HG02852 (cell line): ENCODE measurements at regions not wholly inside any gene's neighbourhood (a gene's known extent, or its start where the extent isn't known, plus 50 kb on each side); places are given as distances from the start of the nearest gene placed in this dataset.
A peak's percentile ranks its signal among the peaks of the same experiment; 100 is the strongest.
"Not testable (repeated sequence)": the region's sequence is repeated elsewhere in the genome, so short reads cannot be mapped to it uniquely, and the experiment has no call there.

ENCODE experiments used
- ATAC-seq: cut with Tn5 transposase; IDR thresholded peaks from one replicate; pipeline ENCODE4 v1.9.1; 2021; ENCODE audit warnings: mild to moderate bottlenecking, moderate library complexity; ENCODE audit not compliant: unreplicated experiment

- ATAC-seq = not testable (repeated sequence)
Observed at GRCh38 chr10:47646686-47647273, 116.6 kb downstream of the SYT15B start.

GRCh38 chr10:47626975-47627374 lies 103.5 kb upstream of the AGAP9 start:
- not testable (repeated sequence) for ATAC-seq

GRCh38 chr10:47622719-47623118 lies 99.3 kb upstream of the AGAP9 start:
- not testable (repeated sequence) for ATAC-seq

GRCh38 chr10:47619300-47620012 lies 96.0 kb upstream of the AGAP9 start:
- ATAC-seq = not testable (repeated sequence)

- not testable (repeated sequence) for ATAC-seq
Observed at GRCh38 chr10:47609311-47609710, 85.9 kb upstream of the AGAP9 start.

GRCh38 chr10:47605791-47606773 lies 82.6 kb upstream of the AGAP9 start:
- not testable (repeated sequence) for ATAC-seq

GRCh38 chr10:47600604-47601003 lies 77.2 kb upstream of the AGAP9 start:
- ATAC-seq = not testable (repeated sequence)

GRCh38 chr10:47600127-47600526 lies 76.7 kb upstream of the AGAP9 start:
- ATAC-seq = not testable (repeated sequence)

GRCh38 chr10:47599657-47600056 lies 76.2 kb upstream of the AGAP9 start:
- not testable (repeated sequence) for ATAC-seq

- not testable (repeated sequence) for ATAC-seq
Observed at GRCh38 chr10:47593805-47594204, 70.4 kb upstream of the AGAP9 start.

- ATAC-seq = not testable (repeated sequence)
Observed at GRCh38 chr10:47593129-47593528, 69.7 kb upstream of the AGAP9 start.

GRCh38 chr10:47590956-47591355 lies 67.5 kb upstream of the AGAP9 start:
- ATAC-seq = not testable (repeated sequence)

- not testable (repeated sequence) for ATAC-seq
Observed at GRCh38 chr10:47590534-47590933, 67.1 kb upstream of the AGAP9 start.

- ATAC-seq = not testable (repeated sequence)
Observed at GRCh38 chr10:47582051-47582450, 58.6 kb upstream of the AGAP9 start.

GRCh38 chr10:47580063-47580462 lies 56.6 kb upstream of the AGAP9 start:
- ATAC-seq = not testable (repeated sequence)

GRCh38 chr10:47578547-47578946 lies 55.1 kb upstream of the AGAP9 start:
- peak; percentile 97 for ATAC-seq
